GDM1 (cell line): ENCODE measurements at regions not wholly inside any gene's neighbourhood (a gene's known extent, or its start where the extent isn't known, plus 50 kb on each side); places are given as distances from the start of the nearest gene placed in this dataset.

Experiments used
- DNase-seq: peaks from one replicate; lab custom pipeline; 2025; lab: John Stamatoyannopoulos, UW

GRCh38 chr5:125506124-125506523 is 759.7 kb upstream of the ZNF608 start:
- no peak for DNase-seq

GRCh38 chr5:125508225-125508624 is 761.8 kb upstream of the ZNF608 start:
- DNase-seq = no peak

- no peak for DNase-seq
Measured at GRCh38 chr5:125510651-125511050, 764.2 kb upstream of the ZNF608 start.

- DNase-seq = no peak
Measured at GRCh38 chr5:125517973-125518550, 771.6 kb upstream of the ZNF608 start.

- no peak for DNase-seq
Measured at GRCh38 chr5:125521289-125521688, 774.9 kb upstream of the ZNF608 start.

- no peak for DNase-seq
Measured at GRCh38 chr5:125525356-125525755, 778.9 kb upstream of the ZNF608 start.

GRCh38 chr5:125526966-125527365 is 780.5 kb upstream of the ZNF608 start:
- no peak for DNase-seq

GRCh38 chr5:125528881-125529280 is 782.4 kb upstream of the ZNF608 start:
- DNase-seq = no peak

- DNase-seq = no peak
Measured at GRCh38 chr5:125530833-125531615, 784.6 kb upstream of the ZNF608 start.

- no peak for DNase-seq
Measured at GRCh38 chr5:125536095-125536494, 789.7 kb upstream of the ZNF608 start.

GRCh38 chr5:125536582-125536981 is 790.1 kb upstream of the ZNF608 start:
- DNase-seq = no peak

GRCh38 chr5:125537661-125538060 is 791.2 kb upstream of the ZNF608 start:
- no peak for DNase-seq

- no peak for DNase-seq
Measured at GRCh38 chr5:125538469-125538868, 792.0 kb upstream of the ZNF608 start.

- DNase-seq = no peak
Measured at GRCh38 chr5:125541085-125541484, 794.6 kb upstream of the ZNF608 start.

GRCh38 chr5:125549322-125549911 is 803.0 kb upstream of the ZNF608 start:
- no peak for DNase-seq

GRCh38 chr5:125550274-125550673 is 803.8 kb upstream of the ZNF608 start:
- no peak for DNase-seq

GRCh38 chr5:125551246-125551645 is 804.8 kb upstream of the ZNF608 start:
- DNase-seq = no peak

GRCh38 chr5:125551797-125552196 is 805.4 kb upstream of the ZNF608 start:
- DNase-seq = no peak

- DNase-seq = no peak
Measured at GRCh38 chr5:125552486-125552885, 806.0 kb upstream of the ZNF608 start.

GRCh38 chr5:125554355-125554754 is 807.9 kb upstream of the ZNF608 start:
- DNase-seq = no peak

- no peak for DNase-seq
Measured at GRCh38 chr5:125555591-125555990, 809.2 kb upstream of the ZNF608 start.

GRCh38 chr5:125558016-125558415 is 811.6 kb upstream of the ZNF608 start:
- DNase-seq = no peak

- DNase-seq = no peak
Measured at GRCh38 chr5:125558466-125558865, 812.0 kb upstream of the ZNF608 start.
